OCI-LY7 (cell line): ENCODE measurements at regions not wholly inside any gene's neighbourhood (a gene's known extent, or its start where the extent isn't known, plus 50 kb on each side); places are given as distances from the start of the nearest gene placed in this dataset.

Source experiments
- BruUV-seq: library from RNA; stranded (reverse); fragments of 400-500 nt; replicated peaks from 2 replicates; lab custom pipeline; 2021; lab: Mats Ljungman, UMichigan
- CTCF ChIA-PET: fragments of 300-600 bp; sonication (Branson Sonifier 250); formaldehyde crosslinking; loops from one replicate; lab custom pipeline; 2022; ENCODE audit warnings: antibody characterized with exemption; ENCODE audit not compliant: unreplicated experiment; lab: Charles Lee
- POLR2A ChIA-PET: fragments of 300-600 bp; sonication (Branson Sonifier 250); formaldehyde crosslinking; loops from one replicate; lab custom pipeline; 2022; ENCODE audit warnings: antibody characterized with exemption; lab: Charles Lee
- DNase-seq: peaks from one replicate; pipeline ENCODE4 v3.0.0-alpha.2; 2015; ENCODE audit warnings: low spot score
- H2AFZ ChIP-seq: fragments of 200-600 bp; sonication (generic), shearing (Covaris generic); 2 replicates; pipeline ENCODE4 v1.6.1; 2014; ENCODE audit warnings: mild to moderate bottlenecking, antibody characterized with exemption, low read length, moderate library complexity
- H3K27ac ChIP-seq: fragments of 200-600 bp; sonication (generic); 2 replicates; pipeline ENCODE4 v1.5.1; 2014; ENCODE audit warnings: mixed run types, low read depth, mild to moderate bottlenecking, moderate library complexity, low read length, inconsistent platforms; ENCODE audit not compliant: poor library complexity, severe bottlenecking
- H3K36me3 ChIP-seq: fragments of 200-600 bp; sonication (generic); 2 replicates; pipeline ENCODE4 v1.6.1; 2014; ENCODE audit warnings: mild to moderate bottlenecking, antibody characterized with exemption, low read length, moderate library complexity, mixed read lengths; ENCODE audit not compliant: insufficient read depth
- H3K4me1 ChIP-seq: fragments of 200-600 bp; sonication (generic); 2 replicates; pipeline ENCODE4 v1.5.1; 2014; ENCODE audit warnings: mild to moderate bottlenecking, low read length; ENCODE audit not compliant: insufficient read depth, poor library complexity, severe bottlenecking
- H3K4me2 ChIP-seq: fragments of 200-600 bp; sonication (generic); 2 replicates; pipeline ENCODE4 v1.6.1; 2014; ENCODE audit warnings: mild to moderate bottlenecking, low read length
- H3K4me3 ChIP-seq: fragments of 200-600 bp; sonication (generic); 2 replicates; pipeline ENCODE4 v1.5.1; 2014; ENCODE audit warnings: mild to moderate bottlenecking, low read depth, low read length; ENCODE audit not compliant: poor library complexity, severe bottlenecking
- H3K79me2 ChIP-seq: fragments of 200-600 bp; sonication (generic); 2 replicates; pipeline ENCODE4 v1.6.1; 2016; ENCODE audit warnings: low read depth, mild to moderate bottlenecking, low read length, moderate library complexity, mixed read lengths; ENCODE audit not compliant: insufficient read depth
- H3K9me2 ChIP-seq: fragments of 200-600 bp; sonication (generic); 2 replicates; pipeline ENCODE4 v1.6.1; 2016; ENCODE audit warnings: mild to moderate bottlenecking, low read length, mixed read lengths; ENCODE audit not compliant: insufficient read depth
- H3K9me3 ChIP-seq: fragments of 200-600 bp; sonication (generic); 2 replicates; pipeline ENCODE4 v1.6.1; 2014; ENCODE audit warnings: mild to moderate bottlenecking, mixed run types, low read length, mixed read lengths
- H4K20me1 ChIP-seq: fragments of 200-600 bp; sonication (generic); 2 replicates; pipeline ENCODE4 v1.6.1; 2014; ENCODE audit warnings: mild to moderate bottlenecking, antibody characterized with exemption, low read length, moderate library complexity, mixed read lengths; ENCODE audit not compliant: insufficient read depth
- EZH2phosphoT487 ChIP-seq: fragments of 200-600 bp; sonication (generic); IDR thresholded peaks from 2 replicates; pipeline ENCODE4 v1.6.1; 2018; ENCODE audit warnings: low read depth, borderline replicate concordance, mild to moderate bottlenecking, mixed run types, antibody characterized with exemption, low read length, moderate library complexity, mixed read lengths
- intact Hi-C: fragments of 100-400 bp; cut with micrococcal nuclease; formaldehyde crosslinking; loops from one replicate; pipeline ENCODE4 v1.10.0; 2022; ENCODE audit not compliant: unreplicated experiment
- TF ChIP-seq, protein P1 (sequence below): fragments of 200-600 bp; sonication (generic); conservative IDR thresholded peaks from 2 replicates; pipeline ENCODE4 v1.5.1; 2014; ENCODE audit warnings: mild to moderate bottlenecking, antibody characterized with exemption, low read length, moderate library complexity, mixed read lengths

DNA sequence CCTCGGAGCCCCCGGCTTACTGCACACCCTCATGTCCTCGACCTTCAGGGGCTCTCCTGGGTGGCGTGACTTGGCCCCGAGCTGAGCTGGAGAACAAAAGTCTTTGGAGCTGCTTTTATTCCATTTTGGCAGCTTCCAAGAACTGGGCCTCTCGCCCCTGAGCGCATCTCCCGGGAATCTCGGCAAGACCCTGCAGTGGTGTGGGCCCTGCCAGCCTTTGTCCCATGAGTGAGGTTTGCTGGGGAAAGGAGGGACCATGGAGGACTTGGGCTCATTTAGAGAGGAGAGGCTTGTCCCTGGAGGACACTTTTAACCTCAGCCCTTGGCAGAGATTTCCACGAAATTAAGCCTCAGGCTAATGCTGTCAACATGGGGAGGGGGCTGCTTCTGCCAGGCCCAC lies 62.3 kb upstream of the SLCO4A1 start:
- TF ChIP-seq, protein P1, sequence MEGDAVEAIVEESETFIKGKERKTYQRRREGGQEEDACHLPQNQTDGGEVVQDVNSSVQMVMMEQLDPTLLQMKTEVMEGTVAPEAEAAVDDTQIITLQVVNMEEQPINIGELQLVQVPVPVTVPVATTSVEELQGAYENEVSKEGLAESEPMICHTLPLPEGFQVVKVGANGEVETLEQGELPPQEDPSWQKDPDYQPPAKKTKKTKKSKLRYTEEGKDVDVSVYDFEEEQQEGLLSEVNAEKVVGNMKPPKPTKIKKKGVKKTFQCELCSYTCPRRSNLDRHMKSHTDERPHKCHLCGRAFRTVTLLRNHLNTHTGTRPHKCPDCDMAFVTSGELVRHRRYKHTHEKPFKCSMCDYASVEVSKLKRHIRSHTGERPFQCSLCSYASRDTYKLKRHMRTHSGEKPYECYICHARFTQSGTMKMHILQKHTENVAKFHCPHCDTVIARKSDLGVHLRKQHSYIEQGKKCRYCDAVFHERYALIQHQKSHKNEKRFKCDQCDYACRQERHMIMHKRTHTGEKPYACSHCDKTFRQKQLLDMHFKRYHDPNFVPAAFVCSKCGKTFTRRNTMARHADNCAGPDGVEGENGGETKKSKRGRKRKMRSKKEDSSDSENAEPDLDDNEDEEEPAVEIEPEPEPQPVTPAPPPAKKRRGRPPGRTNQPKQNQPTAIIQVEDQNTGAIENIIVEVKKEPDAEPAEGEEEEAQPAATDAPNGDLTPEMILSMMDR = no peak
- no peak for TF ChIP-seq EZH2phosphoT487
- Histone ChIP-seq H3K9me3 (no peaks in the 10 kb centered on the region), H3K79me2 (no peaks in the 10 kb centered on the region), H2AFZ (no peak overlapping the region), H3K4me3 (no peak overlapping the region), H3K36me3 (no peaks in the 10 kb centered on the region), H4K20me1 (no peaks in the 10 kb centered on the region), H3K4me2 (no peak overlapping the region), H3K4me1 (no peaks in the 10 kb centered on the region), H3K27ac (no peak overlapping the region), H3K9me2 (no peaks in the 10 kb centered on the region)
- no TSS peak for BruUV-seq
- POLR2A ChIA-PET = no interaction called here
- no peak for DNase-seq
- intact Hi-C loops = no loop called here
- CTCF ChIA-PET = no interaction called here

DNA sequence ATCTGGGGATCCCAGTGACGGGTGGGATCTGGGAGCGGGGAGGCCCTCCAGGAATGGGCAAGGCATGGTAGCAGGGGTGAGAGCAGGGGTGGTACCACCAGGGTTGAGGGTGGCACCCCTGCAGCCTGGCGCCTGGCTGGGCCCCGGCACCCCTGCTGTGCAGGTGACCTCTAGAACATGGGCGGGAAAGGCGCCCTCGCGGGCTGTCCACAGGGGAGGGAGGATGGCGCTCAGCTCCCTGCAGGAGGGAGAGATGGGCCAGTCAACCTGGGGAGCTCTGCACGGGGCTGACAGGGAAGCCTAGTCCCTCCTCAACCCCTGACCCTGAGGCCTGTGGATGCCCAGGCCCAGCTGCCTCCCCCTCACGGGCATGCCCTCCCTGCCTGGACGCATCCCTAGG lies 61.6 kb upstream of the SLCO4A1 start:
- Histone ChIP-seq H4K20me1 (no peaks in the 10 kb centered on the region), H3K4me1 (no peaks in the 10 kb centered on the region), H3K9me3 (no peaks in the 10 kb centered on the region), H3K79me2 (no peaks in the 10 kb centered on the region), H3K36me3 (no peaks in the 10 kb centered on the region), H3K4me3 (no peak overlapping the region), H3K9me2 (no peaks in the 10 kb centered on the region), H2AFZ (no peak overlapping the region), H3K4me2 (no peak overlapping the region), H3K27ac (no peak overlapping the region)
- POLR2A ChIA-PET = no interaction called here
- CTCF ChIA-PET = no interaction called here
- no peak for DNase-seq
- TF ChIP-seq, protein P1 = no peak
- no peak for TF ChIP-seq EZH2phosphoT487
- no TSS peak for BruUV-seq
- intact Hi-C loops = no loop called here

DNA sequence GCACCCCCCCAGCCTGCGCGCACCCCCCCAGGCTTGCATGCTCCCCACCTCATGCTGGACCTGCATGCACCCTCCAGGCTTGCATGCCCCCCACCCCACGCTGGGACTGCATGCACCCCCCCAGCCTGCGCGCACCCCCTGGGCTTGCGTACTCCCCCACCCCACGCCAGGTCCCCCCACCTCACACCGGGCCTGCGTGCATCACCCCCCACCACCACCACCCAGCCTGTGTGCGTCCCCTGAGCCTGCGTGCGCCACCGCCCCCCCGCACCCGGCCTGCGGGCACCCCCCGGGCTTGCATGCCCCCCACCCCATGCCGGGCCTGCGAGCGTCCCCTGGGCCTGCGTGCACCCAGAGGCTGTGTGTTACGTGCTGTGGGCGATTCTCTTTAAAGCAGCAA lies 61.0 kb upstream of the SLCO4A1 start:
- no TSS peak for BruUV-seq
- no peak for TF ChIP-seq EZH2phosphoT487
- TF ChIP-seq, protein P1 = no peak
- POLR2A ChIA-PET = no interaction called here

More for the DNA sequence above, 61.0 kb upstream of the SLCO4A1 start:
- H3K9me2 ChIP-seq = no peaks in the 10 kb centered on the region
- no peaks in the 10 kb centered on the region for H3K36me3 ChIP-seq
- H3K79me2 ChIP-seq = no peaks in the 10 kb centered on the region
- intact Hi-C loops = no loop called here
- H3K4me3 ChIP-seq = no peak overlapping the region
- H2AFZ ChIP-seq = no peak overlapping the region
- H3K4me1 ChIP-seq = no peaks in the 10 kb centered on the region
- H4K20me1 ChIP-seq = no peaks in the 10 kb centered on the region
- CTCF ChIA-PET = no interaction called here
- no peaks in the 10 kb centered on the region for H3K9me3 ChIP-seq
- DNase-seq = no peak
- no peak overlapping the region for H3K4me2 ChIP-seq
- H3K27ac ChIP-seq = no peak overlapping the region
